GM21825 (cell line): ENCODE measurements at regions not wholly inside any gene's neighbourhood (a gene's known extent, or its start where the extent isn't known, plus 50 kb on each side); places are given as distances from the start of the nearest gene placed in this dataset.

Experiments used
- ATAC-seq: cut with Tn5 transposase; IDR thresholded peaks from one replicate; pipeline ENCODE4 v1.9.1; 2021; ENCODE audit warnings: mild to moderate bottlenecking, moderate library complexity; ENCODE audit not compliant: unreplicated experiment

DNA sequence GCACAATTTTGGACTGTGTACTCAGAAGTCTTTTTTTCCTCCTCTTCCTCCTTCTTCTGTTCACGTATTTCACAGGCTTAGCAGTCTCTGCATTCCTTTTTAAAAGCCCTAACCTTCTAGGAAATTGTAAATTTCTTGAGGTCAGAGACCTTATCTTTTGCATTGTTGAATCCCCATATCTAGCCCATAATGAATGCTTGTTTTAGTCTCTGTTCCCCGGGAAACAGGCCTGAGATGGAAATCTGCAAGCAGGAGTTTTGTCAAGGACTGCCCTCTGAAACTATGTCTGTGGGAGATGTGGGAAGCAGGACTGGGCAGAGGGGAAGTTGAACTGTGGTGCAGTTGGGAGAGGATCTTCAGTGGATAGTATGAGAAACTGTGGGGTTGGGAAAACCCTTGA is 272.2 kb upstream of the DAB1 start:
- no peak for ATAC-seq

DNA sequence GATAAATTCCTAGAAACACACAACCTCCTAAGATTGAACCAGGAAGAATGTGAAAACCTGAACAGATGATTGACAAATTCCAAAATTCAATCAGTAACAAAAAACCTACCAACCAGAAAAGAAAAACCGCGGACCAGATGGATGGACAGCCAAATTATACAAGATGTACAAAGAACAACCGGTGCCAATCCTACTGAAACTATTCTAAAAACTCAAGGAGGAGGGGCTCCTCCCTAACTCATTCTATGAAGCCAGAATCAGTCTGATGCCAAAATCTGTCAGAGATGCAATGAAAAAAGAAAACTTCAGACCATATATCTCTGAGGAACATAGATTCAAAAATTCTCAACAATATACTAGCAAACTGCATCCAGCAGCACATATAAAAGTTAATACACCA is 262.4 kb upstream of the DAB1 start:
- no peak for ATAC-seq

DNA sequence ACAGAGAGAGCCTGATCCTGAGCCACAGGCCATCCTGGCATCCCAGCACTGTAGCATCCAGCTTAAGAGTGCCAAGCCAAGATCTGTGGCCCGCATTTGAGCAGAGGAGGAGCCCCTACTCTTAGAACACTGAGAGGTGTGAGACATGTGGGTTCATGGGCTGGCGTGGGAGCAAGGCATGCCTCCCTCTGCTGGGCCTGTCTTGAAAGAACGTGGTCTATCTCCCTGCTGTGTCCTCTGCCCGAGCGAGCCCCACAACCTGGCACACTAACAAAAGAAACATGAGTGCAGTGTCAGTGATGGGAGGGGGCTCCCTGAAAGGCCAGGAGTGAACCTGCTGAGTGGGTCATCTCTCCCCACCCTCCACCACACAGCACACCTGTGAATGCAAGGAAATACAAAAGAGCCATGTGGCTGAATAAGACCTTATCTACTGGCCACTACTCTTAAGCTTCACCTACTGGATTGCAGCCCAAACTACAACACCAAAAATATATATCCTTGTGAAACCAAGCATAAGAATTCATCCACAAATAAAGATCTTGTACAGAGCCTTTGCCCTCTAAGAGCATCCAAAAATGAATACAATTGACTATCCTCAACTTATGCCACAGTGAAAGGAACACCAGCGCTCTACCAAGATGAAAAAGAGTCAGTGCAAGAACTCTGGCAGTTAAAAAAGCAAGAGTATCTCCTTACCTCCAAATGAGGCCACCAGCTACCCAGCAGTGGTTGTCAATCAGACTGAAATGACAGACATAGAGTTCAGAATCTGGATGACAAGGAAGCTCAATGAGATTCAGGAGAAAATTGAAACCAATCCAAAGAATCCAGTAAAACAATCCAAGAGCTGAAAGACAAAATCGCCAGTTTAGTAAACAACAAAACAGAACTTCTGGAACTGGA is 259.4 kb upstream of the DAB1 start:
- ATAC-seq, result no peak

DNA sequence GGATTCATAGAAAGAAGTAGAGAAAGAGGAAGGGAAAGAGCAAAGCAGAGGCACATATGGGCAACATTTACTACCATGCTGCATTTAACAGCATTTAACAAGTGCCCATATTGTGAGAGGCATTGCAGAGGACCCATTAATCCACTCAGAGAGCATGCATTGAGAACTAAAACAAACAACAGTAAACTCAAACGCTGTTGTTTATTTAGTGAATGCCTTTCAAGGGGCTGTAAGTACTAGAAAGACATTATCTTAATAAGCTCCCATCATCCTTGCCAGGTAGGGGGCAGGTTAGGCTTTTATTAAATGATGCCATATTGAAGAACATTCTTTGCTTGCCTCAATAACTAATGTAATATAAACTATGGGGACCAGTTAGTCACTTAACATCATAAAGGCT is 254.3 kb upstream of the DAB1 start:
- ATAC-seq, result no peak

DNA sequence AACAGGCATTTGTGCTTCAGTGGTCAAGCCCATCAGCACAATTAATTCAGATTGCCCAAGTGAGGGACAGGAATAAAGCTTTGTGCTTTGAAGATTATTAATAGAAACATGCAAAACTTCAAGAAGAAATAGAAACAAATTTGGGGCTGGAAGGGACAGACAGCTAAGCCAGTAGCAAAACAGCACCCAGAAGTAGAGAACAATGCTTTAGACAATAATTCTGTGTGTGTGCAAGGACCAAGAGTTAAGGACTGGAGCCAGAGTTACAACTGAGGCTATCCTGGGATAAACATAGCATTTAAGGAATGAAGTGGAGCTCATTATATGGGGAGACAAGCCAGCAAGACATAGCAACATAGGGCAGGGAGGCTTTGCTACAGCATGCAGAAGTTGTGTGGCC is 251.9 kb upstream of the DAB1 start:
- no peak for ATAC-seq

DNA sequence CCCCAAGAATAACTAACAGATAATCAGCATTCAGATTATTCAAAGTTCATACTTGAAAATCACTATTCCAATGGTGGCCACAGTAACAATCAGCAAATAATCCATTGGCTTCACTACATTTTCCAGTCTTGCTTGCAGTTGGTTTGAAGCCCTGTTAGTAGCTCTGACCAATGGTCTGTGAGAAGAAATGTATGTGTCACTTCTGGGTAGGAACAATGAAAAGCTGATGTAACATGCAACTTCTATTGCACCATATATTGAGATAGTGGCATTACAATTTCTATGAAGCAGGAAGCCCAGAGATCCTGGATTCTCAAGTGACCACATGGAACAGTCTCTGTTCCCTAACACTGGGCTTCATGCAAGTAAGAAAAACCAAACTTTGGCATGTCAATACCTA is 250.9 kb upstream of the DAB1 start:
- ATAC-seq, result no peak

DNA sequence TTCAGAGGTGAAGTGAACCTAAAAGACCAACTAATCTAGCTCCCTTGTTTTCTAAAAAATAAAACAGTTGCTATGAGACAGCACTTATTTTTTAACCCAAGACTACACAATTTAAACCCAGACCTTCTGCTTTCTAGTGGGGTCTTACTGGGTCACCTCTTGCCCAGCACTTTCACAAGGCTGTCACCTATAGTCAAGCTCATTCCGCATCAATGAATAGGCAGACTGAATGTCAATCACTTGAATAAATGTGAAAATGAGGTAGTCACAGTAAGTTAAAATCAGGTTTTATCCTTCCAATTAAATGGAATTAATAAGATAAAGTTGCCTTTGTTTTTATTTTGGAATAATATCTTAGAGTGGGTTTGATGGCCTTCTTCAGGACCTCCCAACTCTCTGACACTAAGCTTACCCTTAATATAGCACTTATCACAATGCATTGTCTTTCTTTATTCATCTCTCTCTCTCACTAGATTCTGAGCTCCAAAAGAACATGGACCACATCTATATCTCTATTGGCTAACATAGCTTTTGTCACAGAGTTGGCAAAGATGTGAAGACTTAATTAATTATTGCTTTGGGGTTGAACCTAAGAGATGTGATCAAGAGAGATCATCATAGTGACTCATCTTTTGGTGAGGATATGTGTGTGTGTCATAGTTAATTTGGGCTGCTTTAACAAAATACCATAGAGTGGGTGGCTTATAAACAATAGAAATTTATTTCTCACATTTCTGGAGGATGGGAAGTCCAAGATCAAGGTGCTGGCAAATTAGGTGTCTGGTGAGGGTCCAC is 248.7 kb upstream of the DAB1 start:
- ATAC-seq, result no peak

DNA sequence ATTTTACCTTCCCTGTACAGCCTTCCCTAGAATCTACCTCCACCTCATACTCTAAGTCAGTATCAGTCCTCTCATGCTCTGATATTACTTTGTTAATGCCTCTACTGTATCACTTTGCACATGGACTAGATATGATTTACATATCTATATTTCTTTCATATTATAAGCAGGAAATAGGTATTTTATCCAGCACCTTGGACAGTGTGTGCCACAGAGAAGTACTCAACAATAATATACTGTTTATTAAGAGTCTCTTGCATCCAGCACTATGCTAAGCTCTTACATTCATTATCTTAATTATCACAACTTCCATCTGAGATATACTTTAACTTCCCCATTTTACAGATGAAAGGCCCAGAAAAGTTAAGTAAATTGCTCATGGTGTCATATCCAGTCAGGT is 247.9 kb upstream of the DAB1 start:
- ATAC-seq, result no peak

DNA sequence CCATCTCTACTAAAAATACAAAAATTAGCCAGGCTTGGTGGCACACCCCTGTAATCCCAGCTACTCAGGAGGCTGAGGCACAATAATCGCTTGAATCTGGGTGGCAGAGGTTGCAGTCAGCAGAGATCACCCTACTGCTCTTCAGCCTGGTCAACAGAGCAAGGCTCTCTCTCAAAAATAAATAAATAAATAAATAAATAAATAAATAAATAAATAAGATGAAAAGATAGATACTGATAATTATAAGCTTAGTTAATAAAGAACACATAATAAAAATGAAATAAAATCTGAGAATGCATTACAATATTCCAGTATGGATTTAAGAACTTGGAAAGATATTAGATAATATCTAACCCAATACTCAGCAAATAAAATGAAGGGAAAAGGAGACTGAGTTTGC is 235.9 kb upstream of the DAB1 start:
- no peak for ATAC-seq

DNA sequence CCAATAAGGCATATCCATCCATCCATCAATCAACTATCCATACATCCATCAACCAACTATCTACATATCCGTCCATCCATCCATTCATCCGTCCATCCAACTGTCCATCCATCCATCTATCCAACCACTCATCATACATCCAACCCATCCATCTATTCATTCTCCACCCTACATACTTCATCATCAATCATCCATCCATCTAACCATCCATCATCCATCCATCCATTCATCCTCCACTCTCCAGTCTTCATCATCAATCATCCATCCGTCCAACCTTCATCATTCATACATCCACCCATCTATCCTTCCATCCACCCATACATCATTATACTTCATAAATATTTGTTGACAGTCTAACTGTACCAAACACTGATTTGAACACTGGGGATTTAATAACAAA is 231.3 kb upstream of the DAB1 start:
- ATAC-seq, result no peak

DNA sequence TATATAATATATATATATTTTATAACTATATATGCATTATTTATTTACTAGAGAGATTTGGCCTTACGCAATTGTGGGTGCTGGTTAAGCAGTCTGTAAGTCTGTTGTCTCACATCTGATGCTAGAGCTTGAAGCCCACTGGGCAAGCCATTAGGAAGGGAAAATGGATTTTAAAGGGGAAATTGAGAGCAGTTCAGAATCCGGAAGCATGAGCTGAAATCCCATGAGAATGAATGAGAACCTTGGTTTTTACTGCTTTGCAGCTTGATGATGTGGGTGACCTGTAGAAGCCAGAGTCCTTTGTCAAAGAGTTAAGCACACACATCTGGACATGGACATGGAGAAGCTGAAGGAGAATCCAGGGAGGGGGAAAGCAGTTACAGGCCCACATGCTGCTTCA is 220.8 kb upstream of the DAB1 start:
- no peak for ATAC-seq

DNA sequence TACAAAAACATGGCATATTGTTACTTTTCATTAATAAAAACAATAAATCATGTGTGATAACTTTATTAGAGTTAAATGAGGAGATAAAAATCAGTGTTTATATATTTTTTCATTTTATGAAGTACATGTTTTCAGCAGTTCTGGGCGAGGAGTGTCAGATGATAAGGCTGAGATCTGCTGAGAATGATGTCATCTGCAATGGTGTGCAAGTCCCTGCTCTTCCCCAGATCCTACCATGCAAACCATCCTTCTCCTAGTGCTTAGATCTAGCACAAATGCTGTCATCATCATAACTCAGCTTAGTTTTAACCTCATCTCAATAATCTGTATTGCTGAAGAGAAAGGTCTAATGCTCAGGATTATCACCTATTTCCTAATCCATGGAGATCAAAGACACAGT is 214.4 kb upstream of the DAB1 start:
- no peak for ATAC-seq

DNA sequence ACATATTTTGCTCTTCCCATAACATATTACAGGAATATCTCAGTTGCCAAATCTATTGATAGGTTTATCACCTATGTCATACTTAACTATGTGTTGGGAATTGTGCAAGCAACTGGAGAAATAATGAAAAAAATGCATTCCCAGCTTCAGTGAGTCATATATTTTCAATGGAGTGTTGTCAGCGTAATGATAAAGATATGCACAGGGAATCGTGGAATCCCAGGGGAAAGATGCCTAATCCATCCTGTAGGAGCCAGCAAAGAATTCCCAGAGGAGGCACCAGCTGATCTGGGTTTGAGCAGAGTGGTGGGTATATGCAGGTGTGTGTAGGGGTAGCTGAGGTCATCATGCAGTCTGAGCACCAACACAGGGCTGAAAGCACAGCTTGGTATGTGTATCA is 213.3 kb upstream of the DAB1 start:
- no peak for ATAC-seq

DNA sequence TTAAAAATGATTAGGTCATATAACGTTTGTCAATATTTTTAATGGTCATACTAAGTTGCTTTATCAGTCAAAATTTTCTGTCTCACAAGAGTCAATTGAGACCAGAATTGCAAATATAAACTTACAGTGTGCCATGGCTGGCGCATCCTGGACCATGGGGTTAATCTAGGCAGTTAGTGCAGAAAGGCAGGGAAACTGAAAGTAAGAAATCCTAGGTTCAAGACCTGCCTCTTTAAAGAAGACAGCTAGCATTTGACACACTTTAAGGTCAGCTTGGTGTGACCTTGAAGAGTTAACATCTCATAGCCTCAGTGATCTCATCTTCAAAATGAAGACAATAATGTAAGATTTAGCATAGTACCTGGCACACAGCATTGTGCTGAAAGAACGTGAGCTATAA is 210.0 kb upstream of the DAB1 start:
- no peak for ATAC-seq

DNA sequence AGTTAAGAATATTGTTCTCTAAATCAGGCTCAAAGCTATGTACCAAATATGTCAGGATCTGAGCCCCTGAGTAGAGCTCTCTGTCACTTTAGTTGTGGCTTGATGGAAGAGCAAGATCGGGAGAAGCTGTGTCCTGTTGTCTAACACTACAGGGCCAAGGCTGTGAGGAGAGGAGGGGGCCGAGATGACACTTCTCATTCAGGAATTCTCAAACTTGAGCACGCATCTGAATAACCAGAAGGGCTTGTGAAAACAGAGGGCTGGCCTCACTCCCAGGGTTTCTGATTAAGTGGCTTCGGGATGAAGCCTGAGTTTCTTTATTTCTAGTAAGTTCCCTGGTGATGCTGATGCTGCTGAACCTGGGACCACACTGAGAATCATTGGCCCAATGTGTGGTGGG is 209.2 kb upstream of the DAB1 start:
- ATAC-seq, result no peak

DNA sequence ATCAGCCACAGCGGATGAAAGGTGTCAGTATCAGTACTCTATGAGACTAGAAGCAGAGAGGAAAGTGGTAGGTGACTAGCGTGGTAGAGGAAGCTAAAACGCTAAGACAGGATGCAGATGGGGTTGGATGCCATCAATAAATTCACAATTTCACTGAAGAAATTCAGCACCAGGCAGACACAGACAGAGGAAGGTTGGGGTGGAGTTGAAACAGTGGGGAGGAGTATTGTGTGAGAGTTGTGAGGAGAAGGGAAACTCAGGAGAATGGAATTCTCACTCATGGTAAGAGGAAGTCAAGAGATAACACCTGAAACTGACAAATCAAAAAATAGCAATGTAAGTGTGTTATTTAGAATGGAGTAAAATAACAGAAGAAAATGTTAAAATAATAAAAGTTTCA is 208.5 kb upstream of the DAB1 start:
- ATAC-seq, result no peak

DNA sequence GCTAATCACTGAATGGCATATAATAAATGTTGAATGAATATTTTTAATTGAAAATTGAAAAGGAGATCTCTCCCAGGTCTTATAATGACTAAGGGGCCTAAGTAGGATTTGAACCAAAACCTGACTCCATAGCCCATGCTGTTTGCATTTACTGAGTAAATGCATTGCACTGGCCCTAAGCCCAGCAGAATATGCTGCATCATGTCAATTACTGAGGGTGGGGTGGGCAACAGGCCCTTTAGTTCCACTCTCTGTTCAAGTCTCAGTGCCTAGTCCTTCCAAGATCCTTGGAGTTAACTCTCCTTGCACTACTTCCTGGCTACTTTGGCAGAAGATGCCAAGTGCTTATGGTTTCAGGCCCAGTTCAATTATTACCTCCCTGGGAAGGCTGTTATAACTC is 203.8 kb upstream of the DAB1 start:
- no peak for ATAC-seq

DNA sequence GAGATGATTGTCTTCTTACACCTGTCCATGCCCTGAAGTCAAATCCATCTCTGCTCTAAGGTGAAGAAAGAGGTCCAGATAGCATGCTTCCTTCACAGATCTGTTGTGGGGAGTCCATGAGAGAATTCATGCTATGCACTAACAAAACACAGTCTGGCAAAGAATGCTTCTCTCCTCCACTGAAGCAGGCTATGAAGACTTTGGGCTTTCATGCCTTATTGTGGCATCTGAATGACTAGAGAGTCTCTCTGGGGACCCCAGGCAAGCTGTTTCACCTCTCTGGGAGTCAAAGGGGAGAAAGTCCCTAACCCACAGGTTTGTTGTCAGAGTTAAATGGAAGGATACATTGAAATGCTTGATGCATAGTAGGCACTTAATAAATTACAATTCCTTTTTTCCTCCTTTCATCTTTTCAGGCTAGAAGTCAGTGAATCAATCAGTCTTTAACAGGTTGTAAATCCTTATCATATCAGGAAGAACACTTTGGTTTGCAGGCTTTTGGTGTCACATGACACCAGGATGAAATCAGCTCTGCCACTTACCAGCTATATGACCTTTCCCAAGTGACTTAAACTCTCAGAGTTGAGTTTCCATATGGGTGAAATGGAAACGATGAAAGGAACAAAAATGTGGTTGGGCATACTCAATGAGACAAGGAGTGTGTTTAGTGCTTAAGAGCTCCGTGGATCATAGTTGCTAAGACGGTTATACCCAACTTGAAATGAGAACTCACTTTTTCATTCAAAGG is 200.1 kb upstream of the DAB1 start:
- no peak for ATAC-seq

DNA sequence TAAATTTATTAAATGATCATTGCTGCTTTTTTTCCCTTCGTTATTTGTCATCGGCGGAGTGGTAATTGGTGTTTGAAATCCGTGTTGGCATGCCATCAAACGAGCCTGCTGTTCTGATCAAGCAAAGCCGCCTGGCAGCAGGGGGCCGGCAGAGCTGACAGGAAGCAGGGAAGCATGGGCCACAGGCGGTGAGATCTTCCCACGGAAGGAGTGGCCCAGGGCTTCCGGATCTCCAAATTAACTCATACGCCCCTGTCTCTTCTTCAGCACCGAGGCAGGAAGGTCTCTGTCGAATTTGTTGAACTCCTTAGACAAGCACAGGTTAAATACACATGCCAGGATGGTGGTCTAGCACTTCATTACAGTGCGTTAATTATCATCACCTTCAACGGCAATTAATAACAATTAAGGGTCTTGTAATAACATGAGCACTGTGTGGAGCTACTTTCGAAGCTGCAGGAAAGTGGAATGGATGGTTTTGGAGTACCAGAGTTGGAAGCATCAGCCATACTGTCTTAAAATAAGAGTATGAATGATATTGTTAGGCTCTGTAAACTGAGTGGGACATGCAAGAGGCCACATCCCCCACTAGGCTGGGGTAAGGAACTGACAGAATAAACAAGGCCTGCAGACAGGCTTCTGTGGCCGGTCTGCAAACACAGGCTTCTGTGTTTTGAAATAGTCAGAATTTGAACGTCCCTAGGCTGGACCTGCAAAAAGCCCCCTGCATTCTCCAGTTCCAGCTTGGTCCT is 199.4 kb upstream of the DAB1 start:
- no peak for ATAC-seq

DNA sequence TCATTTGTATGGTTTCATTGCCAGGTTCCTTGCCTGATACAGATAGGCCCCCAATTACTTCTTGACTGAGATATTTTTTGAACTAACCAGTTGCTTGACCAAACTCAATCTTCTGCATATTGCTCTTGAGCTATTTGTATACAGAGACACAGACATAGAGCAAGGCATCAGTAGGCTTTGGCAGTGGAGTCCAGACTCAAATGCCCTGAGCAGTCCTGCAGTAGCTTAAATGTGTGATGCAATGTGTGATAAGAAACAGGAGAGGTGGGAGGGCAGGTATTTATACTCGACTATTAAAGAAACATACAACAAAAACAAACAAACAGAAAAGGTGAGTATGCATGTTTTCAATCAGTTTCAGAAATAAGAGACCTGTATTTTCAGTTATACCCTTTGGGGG is 197.9 kb upstream of the DAB1 start:
- no peak for ATAC-seq

DNA sequence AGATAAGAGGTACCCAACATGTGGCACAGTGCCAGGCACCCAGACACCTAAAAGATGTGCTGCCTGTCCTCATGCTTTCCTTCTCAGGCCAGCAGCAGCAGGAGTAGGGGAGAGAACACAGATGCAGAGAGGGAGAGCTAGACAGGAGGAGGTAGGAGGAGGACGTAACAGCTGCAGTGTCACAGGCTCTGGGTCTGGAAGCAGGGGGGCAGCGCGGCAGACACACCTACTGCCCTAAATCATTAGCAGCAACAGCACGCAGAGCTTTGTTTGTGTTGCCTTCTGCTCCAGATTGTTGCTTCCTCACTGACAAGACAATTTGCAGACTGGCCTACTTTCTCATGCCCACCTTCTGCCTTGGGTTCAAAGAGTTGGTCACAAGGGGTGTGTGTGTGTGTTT is 196.7 kb upstream of the DAB1 start:
- ATAC-seq, result no peak
